Liver (tissue), 8 donors: ENCODE measurements at regions not wholly inside any gene's neighbourhood (a gene's known extent, or its start where the extent isn't known, plus 50 kb on each side); places are given as distances from the start of the nearest gene placed in this dataset.

Source experiments
- DNase-seq: peaks from one replicate; pipeline ENCODE4 v3.0.0-alpha.2; 2017; ENCODE audit warnings: low spot score
- H3K27ac ChIP-seq, 2 donors: one replicate each; pipeline ENCODE4 v1.7.0; 2013; ENCODE audit warnings: inconsistent platforms in 2 of 2, low read length in 2 of 2, control low read depth in 1 of 2, low read depth in 1 of 2, mild to moderate bottlenecking in 1 of 2
- H3K27me3 ChIP-seq, 4 donors: one replicate each; pipeline versions ENCODE4 v1.6.1 to v1.7.0; 2013; ENCODE audit warnings: low read length in 3 of 4, inconsistent platforms in 1 of 4, mild to moderate bottlenecking in 1 of 4, moderate library complexity in 1 of 4; ENCODE audit not compliant: control insufficient read depth in 4 of 4, insufficient read depth in 4 of 4
- H3K36me3 ChIP-seq, 4 donors: one replicate each; pipeline versions ENCODE4 v1.6.1 to v1.7.0; 2013; ENCODE audit warnings: low read length in 3 of 4, mild to moderate bottlenecking in 3 of 4, low read depth in 1 of 4, moderate library complexity in 1 of 4; ENCODE audit not compliant: control insufficient read depth in 4 of 4, insufficient read depth in 3 of 4
- H3K4me1 ChIP-seq, 4 donors: one replicate each; pipeline versions ENCODE4 v1.6.1 to v1.7.0; 2013; ENCODE audit warnings: low read length in 3 of 4, mild to moderate bottlenecking in 3 of 4, moderate library complexity in 1 of 4; ENCODE audit not compliant: control insufficient read depth in 4 of 4, insufficient read depth in 4 of 4
- H3K4me3 ChIP-seq, 3 donors: one replicate each; pipeline versions ENCODE4 v1.6.1 to v1.7.0; 2013; ENCODE audit warnings: low read length in 3 of 3, control low read depth in 1 of 3, low read depth in 1 of 3, mild to moderate bottlenecking in 1 of 3
- H3K9ac ChIP-seq, 2 donors: one replicate each; pipeline ENCODE4 v1.7.0; 2013; ENCODE audit warnings: low read length in 2 of 2, mild to moderate bottlenecking in 2 of 2, moderate library complexity in 2 of 2, control low read depth in 1 of 2, low read depth in 1 of 2
- H3K9me3 ChIP-seq, 4 donors: one replicate each; pipeline versions ENCODE4 v1.6.1 to v1.7.0; 2013; ENCODE audit warnings: low read length in 3 of 4; ENCODE audit not compliant: control insufficient read depth in 4 of 4
- ATF3 ChIP-seq: IDR thresholded peaks from 2 replicates; pipeline ENCODE4 v1.6.1; 2016; ENCODE audit warnings: antibody characterized with exemption
- CTCF ChIP-seq: fragments of 150-350 bp; IDR thresholded peaks from 2 replicates; pipeline ENCODE4 v1.5.1; 2017; ENCODE audit warnings: improper control_type of control experiment, low read depth, low read length; ENCODE audit not compliant: missing input control
- EGR1 ChIP-seq, 2 donors: IDR thresholded peaks; 2 replicates each; pipeline ENCODE4 v1.6.1; 2016 to 2018; ENCODE audit warnings: antibody characterized with exemption in 2 of 2, low read depth in 2 of 2
- FOXA1 ChIP-seq: IDR thresholded peaks from 2 replicates; pipeline ENCODE4 v1.6.1; 2016; ENCODE audit warnings: antibody characterized with exemption
- FOXA2 ChIP-seq: IDR thresholded peaks from 2 replicates; pipeline ENCODE4 v1.6.1; 2016; ENCODE audit warnings: antibody characterized with exemption
- GABPA ChIP-seq, 2 donors: IDR thresholded peaks in 1 of 2; conservative IDR thresholded peaks in 1 of 2; 2 replicates each; pipeline ENCODE4 v1.6.1; 2016; ENCODE audit warnings: antibody characterized with exemption in 2 of 2, mild to moderate bottlenecking in 1 of 2, moderate library complexity in 1 of 2
- HNF4A ChIP-seq, 2 donors: conservative IDR thresholded peaks; 2 replicates each; pipeline ENCODE4 v1.6.1; 2016; ENCODE audit warnings: antibody characterized with exemption in 2 of 2, mild to moderate bottlenecking in 2 of 2
- HNF4G ChIP-seq: IDR thresholded peaks from 2 replicates; pipeline ENCODE4 v1.6.1; 2016; ENCODE audit warnings: antibody characterized with exemption
- JUND ChIP-seq, 2 donors: IDR thresholded peaks; 2 replicates each; pipeline ENCODE4 v1.6.1; 2016; ENCODE audit warnings: antibody characterized with exemption in 2 of 2
- MAX ChIP-seq: IDR thresholded peaks from 2 replicates; pipeline ENCODE4 v1.6.1; 2016; ENCODE audit warnings: antibody characterized with exemption
- NR2F2 ChIP-seq: IDR thresholded peaks from 2 replicates; pipeline ENCODE4 v1.6.1; 2016; ENCODE audit warnings: antibody characterized with exemption
- RAD21 ChIP-seq, 2 donors: IDR thresholded peaks; 2 replicates each; pipeline ENCODE4 v1.6.1; 2016; ENCODE audit warnings: antibody characterized with exemption in 2 of 2, mild to moderate bottlenecking in 2 of 2
- RXRA ChIP-seq, 2 donors: IDR thresholded peaks; 2 replicates each; pipeline ENCODE4 v1.6.1; 2017 to 2018; ENCODE audit warnings: antibody characterized with exemption in 2 of 2, mild to moderate bottlenecking in 1 of 2
- SP1 ChIP-seq: IDR thresholded peaks from 2 replicates; pipeline ENCODE4 v1.6.1; 2018; ENCODE audit warnings: antibody characterized with exemption, mild to moderate bottlenecking
- TAF1 ChIP-seq: conservative IDR thresholded peaks from 2 replicates; pipeline ENCODE4 v1.6.1; 2016; ENCODE audit warnings: antibody characterized with exemption, mild to moderate bottlenecking
- YY1 ChIP-seq: IDR thresholded peaks from 2 replicates; pipeline ENCODE4 v1.6.1; 2016; ENCODE audit warnings: antibody characterized with exemption, mild to moderate bottlenecking
- ZBTB33 ChIP-seq: IDR thresholded peaks from 2 replicates; pipeline ENCODE4 v1.6.1; 2016; ENCODE audit warnings: antibody characterized with exemption
- WGBS: extraction: QIAGEN DNeasy Blood & Tissue Kit; methylation state at CpG from one replicate; pipeline ENCODE4 v1.1.7; 2013; 5-methylcytosine and 5-hydroxymethylcytosine counted together
- donor health status: healthy.
- donor health status: healthy.
- donor health status: healthy.
- donor health status: healthy.
- donor health status: healthy.

GRCh38 chr7:155382802-155383171 lies 75.1 kb upstream of the EN2 start:
- TF ChIP-seq GABPA (IDR thresholded peaks at IDR 0.05 in 1 of 2, conservative IDR thresholded peaks at IDR 0.05 in 1 of 2): no peak
- no peak for TF ChIP-seq ZBTB33
- TF ChIP-seq NR2F2: no peak
- no peak for TF ChIP-seq FOXA1
- TF ChIP-seq HNF4G: no peak
- no peak for TF ChIP-seq MAX
- TF ChIP-seq EGR1 (IDR thresholded peaks at IDR 0.05; ENCODE audit: low read depth in 2 of 2): no peak
- no peak for TF ChIP-seq SP1
- TF ChIP-seq FOXA2: no peak
- no peak for TF ChIP-seq RAD21 (IDR thresholded peaks at IDR 0.05)
- no peak for TF ChIP-seq CTCF
- H3K27ac ChIP-seq: no peak overlapping the region
- H3K4me1 ChIP-seq: peaks cover 7 to 30% (median 21%) of the 10 kb centered on the region in 4 donors
- WGBS: 33% methylated on average over 5 of the region's 5 CpGs
- no peak overlapping the region for H3K4me3 ChIP-seq
- no peaks in the 10 kb centered on the region for H3K36me3 ChIP-seq
- H3K27me3 ChIP-seq: peaks cover 6 to 29% (median 18%) of the 10 kb centered on the region in 4 donors
- H3K9me3 ChIP-seq: no peaks in the 10 kb centered on the region
- DNase-seq: no peak
- H3K9ac ChIP-seq: no peak overlapping the region

- no peak overlapping the region for H3K4me3 ChIP-seq
- no peaks in the 10 kb centered on the region for H3K36me3 ChIP-seq
- 66% methylated on average over 19 of the region's 19 CpGs for WGBS
- DNase-seq: no peak
- TF ChIP-seq CTCF (no peak), TAF1 (no peak), HNF4A (conservative IDR thresholded peaks at IDR 0.05) (no peak), NR2F2 (no peak), JUND (IDR thresholded peaks at IDR 0.05) (no peak), ZBTB33 (no peak), GABPA (IDR thresholded peaks at IDR 0.05 in 1 of 2, conservative IDR thresholded peaks at IDR 0.05 in 1 of 2) (no peak), EGR1 (IDR thresholded peaks at IDR 0.05; ENCODE audit: low read depth in 2 of 2) (no peak), FOXA2 (no peak), RAD21 (IDR thresholded peaks at IDR 0.05) (no peak), ATF3 (no peak), YY1 (no peak), SP1 (no peak), MAX (no peak), RXRA (IDR thresholded peaks at IDR 0.05) (no peak), HNF4G (no peak)
- no peaks in the 10 kb centered on the region for H3K9me3 ChIP-seq
- peaks cover 6 to 22% (median 14%) of the 10 kb centered on the region in 4 donors for H3K27me3 ChIP-seq
- no peak overlapping the region for H3K27ac ChIP-seq
- peaks cover 7 to 23% (median 16%) of the 10 kb centered on the region in 4 donors for H3K4me1 ChIP-seq
- no peak overlapping the region for H3K9ac ChIP-seq
Observed at GRCh38 chr7:155383756-155384491, 74.0 kb upstream of the EN2 start.
